ENCODE measurements at regions not wholly inside any gene's neighbourhood (a gene's known extent, or its start where the extent isn't known, plus 50 kb on each side); places are given as distances from the start of the nearest gene placed in this dataset.

- DNase-seq, result no peak
Observed at GRCh38 chr5:56286015-56286884, 53.1 kb upstream of the ANKRD55 start.

- DNase-seq, result no peak
Observed at GRCh38 chr5:56282951-56283350, 49.8 kb upstream of the ANKRD55 start.
